GM12864 (cell line): ENCODE measurements at regions not wholly inside any gene's neighbourhood (a gene's known extent, or its start where the extent isn't known, plus 50 kb on each side); places are given as distances from the start of the nearest gene placed in this dataset.

ENCODE experiments used
- DNase-seq: peaks from one replicate; pipeline ENCODE4 v3.0.0-alpha.2; 2011; ENCODE audit warnings: low read depth
- H3K4me3 ChIP-seq: 2 replicates; pipeline ENCODE4 v1.5.1; 2011; ENCODE audit warnings: mild to moderate bottlenecking, low read depth, low read length, control low read depth
- TF ChIP-seq, protein P1 (sequence below): IDR thresholded peaks from 2 replicates; pipeline ENCODE4 v1.5.1; 2011; ENCODE audit warnings: low read depth, mild to moderate bottlenecking, moderate library complexity, low read length, control low read depth, inconsistent platforms; ENCODE audit errors: missing control alignments

DNA sequence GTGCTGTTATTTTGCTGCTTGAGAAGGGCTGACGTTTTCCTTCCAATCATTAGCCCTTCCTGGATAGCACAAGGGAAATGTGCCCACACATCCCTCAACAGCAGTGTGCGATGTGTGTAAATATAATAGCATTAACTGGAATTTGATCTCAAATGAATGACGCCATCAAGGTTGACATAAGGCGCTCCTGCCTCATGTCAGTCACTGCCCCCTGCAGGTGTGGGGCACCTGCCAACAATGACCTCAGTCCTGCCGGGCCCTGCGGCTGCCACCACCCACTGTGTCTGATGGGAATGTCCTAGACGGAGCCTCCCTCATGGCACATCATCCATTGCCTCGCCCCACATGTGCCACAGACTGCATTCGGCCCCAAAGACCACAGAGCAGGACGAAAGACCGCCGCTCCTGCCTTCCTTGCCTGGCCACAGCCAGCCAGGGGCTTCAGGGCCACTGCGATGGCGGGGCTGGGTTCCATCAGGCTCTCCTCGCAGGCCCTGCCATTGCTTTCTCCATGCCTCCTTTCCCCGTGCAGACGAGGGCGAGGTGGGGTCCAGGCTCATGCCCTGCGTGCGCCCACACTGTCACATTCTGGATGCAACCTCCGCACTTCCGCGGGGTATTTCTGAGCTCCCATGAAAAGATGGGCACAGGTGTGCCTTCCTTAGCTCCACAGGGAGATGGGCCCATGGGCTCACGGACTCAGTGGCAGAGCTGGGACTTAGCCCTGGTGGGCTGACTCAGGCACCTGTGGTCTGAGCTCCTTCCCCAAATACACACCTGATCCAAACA lies 146.7 kb downstream of the SOX1 start:
- TF ChIP-seq, protein P1, sequence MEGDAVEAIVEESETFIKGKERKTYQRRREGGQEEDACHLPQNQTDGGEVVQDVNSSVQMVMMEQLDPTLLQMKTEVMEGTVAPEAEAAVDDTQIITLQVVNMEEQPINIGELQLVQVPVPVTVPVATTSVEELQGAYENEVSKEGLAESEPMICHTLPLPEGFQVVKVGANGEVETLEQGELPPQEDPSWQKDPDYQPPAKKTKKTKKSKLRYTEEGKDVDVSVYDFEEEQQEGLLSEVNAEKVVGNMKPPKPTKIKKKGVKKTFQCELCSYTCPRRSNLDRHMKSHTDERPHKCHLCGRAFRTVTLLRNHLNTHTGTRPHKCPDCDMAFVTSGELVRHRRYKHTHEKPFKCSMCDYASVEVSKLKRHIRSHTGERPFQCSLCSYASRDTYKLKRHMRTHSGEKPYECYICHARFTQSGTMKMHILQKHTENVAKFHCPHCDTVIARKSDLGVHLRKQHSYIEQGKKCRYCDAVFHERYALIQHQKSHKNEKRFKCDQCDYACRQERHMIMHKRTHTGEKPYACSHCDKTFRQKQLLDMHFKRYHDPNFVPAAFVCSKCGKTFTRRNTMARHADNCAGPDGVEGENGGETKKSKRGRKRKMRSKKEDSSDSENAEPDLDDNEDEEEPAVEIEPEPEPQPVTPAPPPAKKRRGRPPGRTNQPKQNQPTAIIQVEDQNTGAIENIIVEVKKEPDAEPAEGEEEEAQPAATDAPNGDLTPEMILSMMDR, result no peak
- DNase-seq, result no peak
- H3K4me3 ChIP-seq, result no peak overlapping the region

DNA sequence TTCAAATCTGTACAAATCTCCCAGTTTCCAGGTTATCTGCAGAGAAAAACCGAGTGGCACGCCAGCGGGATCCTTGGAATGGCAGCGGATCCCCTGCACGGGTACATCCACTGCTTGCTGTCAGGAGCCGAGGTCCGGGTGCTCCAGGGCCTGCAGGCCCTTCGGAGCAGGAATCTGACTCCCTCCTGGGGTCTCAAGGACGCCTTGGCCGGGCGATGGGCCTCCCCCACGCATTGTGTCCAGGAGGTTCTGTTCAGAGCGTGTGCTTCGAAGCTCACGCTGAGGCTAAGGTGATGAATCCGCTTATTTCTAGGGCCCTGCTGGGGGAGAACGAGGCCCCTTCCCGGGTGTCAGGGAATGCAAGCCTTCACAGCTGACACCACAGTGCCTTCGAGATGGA lies 148.9 kb downstream of the SOX1 start:
- no peak for DNase-seq

DNA sequence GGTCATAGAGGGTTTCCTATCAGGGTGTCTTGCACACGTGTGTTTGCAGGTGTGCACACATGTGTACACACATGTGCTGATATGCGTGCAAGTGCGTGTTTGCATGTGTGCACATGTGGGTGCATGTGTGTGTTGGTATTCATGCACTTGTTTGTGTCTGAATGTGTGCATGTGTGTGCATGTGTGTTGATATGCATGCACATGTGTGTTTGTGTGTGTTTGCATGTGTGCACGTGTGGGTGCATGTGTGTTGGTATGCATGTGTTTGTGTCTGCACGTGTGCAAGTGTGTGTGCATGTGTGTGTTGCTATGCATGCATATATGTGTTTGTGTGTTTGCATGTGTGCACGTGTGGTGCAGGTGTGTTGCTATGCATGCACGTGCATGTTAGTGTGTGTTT lies 150.5 kb downstream of the SOX1 start:
- TF ChIP-seq, protein P1, result no peak
- H3K4me3 ChIP-seq, result no peak overlapping the region
- no peak for DNase-seq

More for the DNA sequence above, 148.9 kb downstream of the SOX1 start:
- TF ChIP-seq, protein P1, result no peak
- no peak overlapping the region for H3K4me3 ChIP-seq

DNA sequence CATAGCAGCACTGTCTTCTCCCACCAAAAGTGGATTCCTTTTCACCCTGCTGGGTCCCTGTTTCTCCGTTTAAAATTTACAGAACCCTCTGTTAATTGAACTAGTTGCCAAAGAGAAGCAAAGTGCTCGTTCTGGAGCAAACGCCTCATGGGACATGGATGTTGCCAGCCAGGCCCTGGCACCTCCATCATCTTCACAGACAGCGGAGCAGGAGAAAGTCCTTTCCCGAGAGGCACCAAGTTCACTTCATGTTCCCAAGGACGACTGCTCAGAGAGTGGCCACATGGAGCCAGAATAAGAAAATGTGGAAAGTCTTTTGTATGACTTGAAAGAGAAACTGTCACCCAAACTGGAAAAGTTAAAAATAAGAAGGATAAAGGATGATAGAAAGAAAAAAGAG lies 151.5 kb downstream of the SOX1 start:
- no peak overlapping the region for H3K4me3 ChIP-seq
- TF ChIP-seq, protein P1, result no peak
- no peak for DNase-seq

DNA sequence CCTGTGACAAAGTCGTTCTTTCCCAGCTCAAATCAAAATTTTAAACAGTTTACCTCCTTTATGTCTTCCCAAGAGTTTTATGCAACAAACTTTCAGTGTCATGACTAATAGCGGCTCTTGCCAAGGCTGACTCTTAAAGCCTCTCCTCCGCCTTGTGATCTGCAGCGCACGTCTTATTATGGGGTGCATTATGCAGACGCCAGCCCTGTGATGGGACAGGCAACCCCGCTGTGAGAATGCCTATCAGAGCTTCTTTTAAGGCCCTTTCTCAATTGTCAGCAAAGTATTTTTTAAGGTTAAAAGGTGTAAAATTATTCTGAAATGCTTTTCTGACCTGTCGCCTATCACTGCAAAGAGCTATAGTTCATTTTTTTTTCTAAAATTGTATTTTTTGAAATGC lies 152.8 kb downstream of the SOX1 start:
- TF ChIP-seq, protein P1, result no peak
- DNase-seq, result no peak
- H3K4me3 ChIP-seq, result no peak overlapping the region

DNA sequence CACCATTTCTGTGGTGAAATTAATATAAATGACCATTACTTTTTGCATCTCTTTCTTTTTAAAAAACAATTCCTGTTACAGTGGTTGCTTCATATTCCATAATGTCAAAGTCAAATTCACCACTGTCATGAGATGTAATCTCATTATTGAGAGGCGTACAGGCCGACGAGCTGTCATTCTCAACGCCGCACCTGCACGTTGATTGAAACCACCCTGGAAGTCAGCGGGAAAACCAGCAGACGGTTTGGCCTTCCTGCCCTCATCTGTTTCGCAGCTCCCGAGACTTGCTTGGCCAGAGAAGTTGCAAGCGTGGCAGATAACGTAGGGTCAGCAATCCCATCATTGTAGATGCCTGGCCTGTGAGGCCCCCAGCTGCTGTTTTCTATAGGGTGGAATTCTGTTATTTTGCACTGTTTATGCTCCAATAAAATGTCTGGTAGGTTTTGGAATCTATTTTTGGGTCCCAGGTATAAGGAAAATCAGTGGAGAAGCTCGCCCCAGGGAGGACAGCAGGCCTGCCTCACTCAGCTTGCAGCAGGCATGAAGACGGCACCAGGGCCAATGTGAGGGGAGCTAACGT lies 153.4 kb downstream of the SOX1 start:
- no peak overlapping the region for H3K4me3 ChIP-seq
- no peak for DNase-seq
- TF ChIP-seq, protein P1, result no peak

DNA sequence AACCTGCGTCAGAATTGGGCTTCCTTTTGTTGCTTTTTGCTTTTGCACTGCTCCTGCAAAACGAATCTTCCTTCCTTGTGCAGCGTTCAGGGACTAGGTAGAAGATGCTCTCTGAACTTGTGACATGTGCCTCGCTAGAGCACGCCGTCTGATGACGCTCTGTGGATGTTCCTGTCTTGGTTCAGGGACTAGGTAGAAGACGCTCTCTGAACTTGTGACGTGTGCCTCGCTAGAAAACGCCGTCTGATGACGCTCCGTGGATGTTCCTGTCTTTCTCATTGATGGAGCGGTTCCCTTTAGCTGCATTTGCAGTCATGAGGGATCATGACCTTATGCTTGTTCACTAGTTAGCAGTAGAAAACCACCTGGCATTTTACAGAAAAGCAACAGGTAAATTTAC lies 154.0 kb downstream of the SOX1 start:
- H3K4me3 ChIP-seq, result no peak overlapping the region
- no peak for DNase-seq
- TF ChIP-seq, protein P1, result no peak
